HepG2 (cell line): ENCODE measurements at regions not wholly inside any gene's neighbourhood (a gene's known extent, or its start where the extent isn't known, plus 50 kb on each side); places are given as distances from the start of the nearest gene placed in this dataset.

Experiments used
- CCAR2 ChIP-seq: fragments of 200-400 bp; formaldehyde crosslinking; optimal IDR thresholded peaks from 2 replicates; pipeline ENCODE3; 2018; ENCODE audit warnings: low read depth, mild to moderate bottlenecking, low read length, moderate library complexity
- ELF1 ChIP-seq: sonication (generic); formaldehyde crosslinking; IDR thresholded peaks from 2 replicates; pipeline ENCODE4 v1.4.0; 2020; ENCODE audit warnings: missing genetic modification reagents
- EZH2 ChIP-seq: conservative IDR thresholded peaks from 2 replicates; pipeline ENCODE4 v1.6.1; 2012; ENCODE audit warnings: mild to moderate bottlenecking, low read depth, low read length, moderate library complexity
- FOXA1 ChIP-seq, 2 experiments: fragments of 450-650 bp in 1 of 2; sonication (generic) in 1 of 2; formaldehyde crosslinking in 1 of 2; IDR thresholded peaks; 2 replicates each; pipeline versions ENCODE4 v1.4.0 to v1.6.1; 2016 to 2020; ENCODE audit warnings: missing genetic modification reagents in 1 of 2
- GATAD2A ChIP-seq: IDR thresholded peaks from 2 replicates; pipeline ENCODE4 v1.6.1; 2016
- MXI1 ChIP-seq: IDR thresholded peaks from 3 replicates; pipeline ENCODE4 v1.6.1; 2012; ENCODE audit warnings: low read depth, low read length, inconsistent platforms, borderline replicate concordance
- YEATS2 ChIP-seq: sonication (generic); formaldehyde crosslinking; IDR thresholded peaks from 2 replicates; pipeline ENCODE4 v1.4.0; 2020; ENCODE audit warnings: missing genetic modification reagents, borderline replicate concordance
- ZNF235 ChIP-seq: sonication (generic); formaldehyde crosslinking; IDR thresholded peaks from 2 replicates; pipeline ENCODE4 v1.8.1; 2023; ENCODE audit warnings: mild to moderate bottlenecking, missing genetic modification reagents, borderline replicate concordance
- ZNF644 ChIP-seq: IDR thresholded peaks from 2 replicates; pipeline ENCODE4 v1.6.1; 2016; ENCODE audit warnings: low read depth
- ZNF790 ChIP-seq: sonication (generic); formaldehyde crosslinking; IDR thresholded peaks from 2 replicates; pipeline ENCODE4 v1.8.0; 2022; ENCODE audit warnings: missing genetic modification reagents, mild to moderate bottlenecking, borderline replicate concordance
- TF ChIP-seq, protein P1 (sequence below): IDR thresholded peaks from 2 replicates; pipeline ENCODE4 v1.6.1; 2012; ENCODE audit warnings: inconsistent platforms
- TF ChIP-seq, protein P2 (sequence below): sonication (generic); formaldehyde crosslinking; IDR thresholded peaks from 2 replicates; pipeline ENCODE4 v1.9.0; 2021; ENCODE audit warnings: missing genetic modification reagents, borderline replicate concordance
- TF ChIP-seq, protein P3 (sequence below): sonication (generic); formaldehyde crosslinking; IDR thresholded peaks from 2 replicates; pipeline ENCODE4 v1.9.0; 2021; ENCODE audit warnings: missing genetic modification reagents, borderline replicate concordance
- TF ChIP-seq, protein P4 (sequence below), 2 experiments: IDR thresholded peaks; 2 replicates each; pipeline ENCODE4 v1.6.1; 2011 to 2012; ENCODE audit warnings: low read length in 2 of 2, borderline replicate concordance in 1 of 2, low read depth in 1 of 2, mild to moderate bottlenecking in 1 of 2, moderate library complexity in 1 of 2

DNA sequence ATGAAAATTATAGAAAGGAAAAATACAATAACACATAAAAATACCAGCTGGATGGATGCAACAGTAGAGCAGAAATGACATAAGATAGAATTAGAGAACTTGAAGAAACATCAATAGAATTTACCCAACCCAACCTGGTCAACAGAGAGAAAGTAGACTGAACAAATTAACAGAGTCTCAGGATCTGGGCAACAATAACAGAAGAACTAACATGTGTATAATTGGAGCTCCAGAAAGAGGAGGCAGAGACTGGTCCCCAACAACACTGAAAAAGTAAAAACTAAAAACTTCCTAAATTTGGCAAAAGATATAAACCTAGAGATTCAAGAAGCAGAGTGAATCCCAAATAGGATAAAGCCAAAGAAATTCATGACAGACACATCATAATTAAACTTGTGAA lies 458.8 kb downstream of the RPS24 start:
- TF ChIP-seq FOXA1 (IDR thresholded peaks at IDR 0.05) (no peak), FOXA1 (CRISPR knock-in tag; IDR thresholded peaks at IDR 0.05) (no peak), YEATS2 (CRISPR knock-in tag) (no peak), CCAR2 (no peak), MXI1 (no peak), ZNF235 (CRISPR knock-in tag) (no peak), ZNF644 (CRISPR knock-in tag) (no peak), GATAD2A (no peak), ZNF790 (CRISPR knock-in tag) (no peak), EZH2 (no peak), ELF1 (CRISPR knock-in tag) (no peak)
- TF ChIP-seq, protein P1, sequence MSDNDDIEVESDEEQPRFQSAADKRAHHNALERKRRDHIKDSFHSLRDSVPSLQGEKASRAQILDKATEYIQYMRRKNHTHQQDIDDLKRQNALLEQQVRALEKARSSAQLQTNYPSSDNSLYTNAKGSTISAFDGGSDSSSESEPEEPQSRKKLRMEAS: no peak
- TF ChIP-seq, protein P2, sequence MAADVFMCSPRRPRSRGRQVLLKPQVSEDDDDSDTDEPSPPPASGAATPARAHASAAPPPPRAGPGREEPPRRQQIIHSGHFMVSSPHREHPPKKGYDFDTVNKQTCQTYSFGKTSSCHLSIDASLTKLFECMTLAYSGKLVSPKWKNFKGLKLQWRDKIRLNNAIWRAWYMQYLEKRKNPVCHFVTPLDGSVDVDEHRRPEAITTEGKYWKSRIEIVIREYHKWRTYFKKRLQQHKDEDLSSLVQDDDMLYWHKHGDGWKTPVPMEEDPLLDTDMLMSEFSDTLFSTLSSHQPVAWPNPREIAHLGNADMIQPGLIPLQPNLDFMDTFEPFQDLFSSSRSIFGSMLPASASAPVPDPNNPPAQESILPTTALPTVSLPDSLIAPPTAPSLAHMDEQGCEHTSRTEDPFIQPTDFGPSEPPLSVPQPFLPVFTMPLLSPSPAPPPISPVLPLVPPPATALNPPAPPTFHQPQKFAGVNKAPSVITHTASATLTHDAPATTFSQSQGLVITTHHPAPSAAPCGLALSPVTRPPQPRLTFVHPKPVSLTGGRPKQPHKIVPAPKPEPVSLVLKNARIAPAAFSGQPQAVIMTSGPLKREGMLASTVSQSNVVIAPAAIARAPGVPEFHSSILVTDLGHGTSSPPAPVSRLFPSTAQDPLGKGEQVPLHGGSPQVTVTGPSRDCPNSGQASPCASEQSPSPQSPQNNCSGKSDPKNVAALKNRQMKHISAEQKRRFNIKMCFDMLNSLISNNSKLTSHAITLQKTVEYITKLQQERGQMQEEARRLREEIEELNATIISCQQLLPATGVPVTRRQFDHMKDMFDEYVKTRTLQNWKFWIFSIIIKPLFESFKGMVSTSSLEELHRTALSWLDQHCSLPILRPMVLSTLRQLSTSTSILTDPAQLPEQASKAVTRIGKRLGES (CRISPR knock-in tag): no peak
- TF ChIP-seq, protein P3, sequence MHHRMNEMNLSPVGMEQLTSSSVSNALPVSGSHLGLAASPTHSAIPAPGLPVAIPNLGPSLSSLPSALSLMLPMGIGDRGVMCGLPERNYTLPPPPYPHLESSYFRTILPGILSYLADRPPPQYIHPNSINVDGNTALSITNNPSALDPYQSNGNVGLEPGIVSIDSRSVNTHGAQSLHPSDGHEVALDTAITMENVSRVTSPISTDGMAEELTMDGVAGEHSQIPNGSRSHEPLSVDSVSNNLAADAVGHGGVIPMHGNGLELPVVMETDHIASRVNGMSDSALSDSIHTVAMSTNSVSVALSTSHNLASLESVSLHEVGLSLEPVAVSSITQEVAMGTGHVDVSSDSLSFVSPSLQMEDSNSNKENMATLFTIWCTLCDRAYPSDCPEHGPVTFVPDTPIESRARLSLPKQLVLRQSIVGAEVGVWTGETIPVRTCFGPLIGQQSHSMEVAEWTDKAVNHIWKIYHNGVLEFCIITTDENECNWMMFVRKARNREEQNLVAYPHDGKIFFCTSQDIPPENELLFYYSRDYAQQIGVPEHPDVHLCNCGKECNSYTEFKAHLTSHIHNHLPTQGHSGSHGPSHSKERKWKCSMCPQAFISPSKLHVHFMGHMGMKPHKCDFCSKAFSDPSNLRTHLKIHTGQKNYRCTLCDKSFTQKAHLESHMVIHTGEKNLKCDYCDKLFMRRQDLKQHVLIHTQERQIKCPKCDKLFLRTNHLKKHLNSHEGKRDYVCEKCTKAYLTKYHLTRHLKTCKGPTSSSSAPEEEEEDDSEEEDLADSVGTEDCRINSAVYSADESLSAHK (CRISPR knock-in tag): no peak
- TF ChIP-seq, protein P4, sequence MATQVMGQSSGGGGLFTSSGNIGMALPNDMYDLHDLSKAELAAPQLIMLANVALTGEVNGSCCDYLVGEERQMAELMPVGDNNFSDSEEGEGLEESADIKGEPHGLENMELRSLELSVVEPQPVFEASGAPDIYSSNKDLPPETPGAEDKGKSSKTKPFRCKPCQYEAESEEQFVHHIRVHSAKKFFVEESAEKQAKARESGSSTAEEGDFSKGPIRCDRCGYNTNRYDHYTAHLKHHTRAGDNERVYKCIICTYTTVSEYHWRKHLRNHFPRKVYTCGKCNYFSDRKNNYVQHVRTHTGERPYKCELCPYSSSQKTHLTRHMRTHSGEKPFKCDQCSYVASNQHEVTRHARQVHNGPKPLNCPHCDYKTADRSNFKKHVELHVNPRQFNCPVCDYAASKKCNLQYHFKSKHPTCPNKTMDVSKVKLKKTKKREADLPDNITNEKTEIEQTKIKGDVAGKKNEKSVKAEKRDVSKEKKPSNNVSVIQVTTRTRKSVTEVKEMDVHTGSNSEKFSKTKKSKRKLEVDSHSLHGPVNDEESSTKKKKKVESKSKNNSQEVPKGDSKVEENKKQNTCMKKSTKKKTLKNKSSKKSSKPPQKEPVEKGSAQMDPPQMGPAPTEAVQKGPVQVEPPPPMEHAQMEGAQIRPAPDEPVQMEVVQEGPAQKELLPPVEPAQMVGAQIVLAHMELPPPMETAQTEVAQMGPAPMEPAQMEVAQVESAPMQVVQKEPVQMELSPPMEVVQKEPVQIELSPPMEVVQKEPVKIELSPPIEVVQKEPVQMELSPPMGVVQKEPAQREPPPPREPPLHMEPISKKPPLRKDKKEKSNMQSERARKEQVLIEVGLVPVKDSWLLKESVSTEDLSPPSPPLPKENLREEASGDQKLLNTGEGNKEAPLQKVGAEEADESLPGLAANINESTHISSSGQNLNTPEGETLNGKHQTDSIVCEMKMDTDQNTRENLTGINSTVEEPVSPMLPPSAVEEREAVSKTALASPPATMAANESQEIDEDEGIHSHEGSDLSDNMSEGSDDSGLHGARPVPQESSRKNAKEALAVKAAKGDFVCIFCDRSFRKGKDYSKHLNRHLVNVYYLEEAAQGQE (IDR thresholded peaks at IDR 0.05; ENCODE audit: borderline replicate concordance in 1 of 2, low read depth in 1 of 2, low read length in 2 of 2): no peak
